Stromal cell of bone marrow (primary cell): ENCODE measurements at regions not wholly inside any gene's neighbourhood (a gene's known extent, or its start where the extent isn't known, plus 50 kb on each side); places are given as distances from the start of the nearest gene placed in this dataset.

Experiments used
- DNase-seq: peaks from one replicate; pipeline ENCODE4 v3.0.0-alpha.2; 2012; ENCODE audit warnings: low read depth

DNA sequence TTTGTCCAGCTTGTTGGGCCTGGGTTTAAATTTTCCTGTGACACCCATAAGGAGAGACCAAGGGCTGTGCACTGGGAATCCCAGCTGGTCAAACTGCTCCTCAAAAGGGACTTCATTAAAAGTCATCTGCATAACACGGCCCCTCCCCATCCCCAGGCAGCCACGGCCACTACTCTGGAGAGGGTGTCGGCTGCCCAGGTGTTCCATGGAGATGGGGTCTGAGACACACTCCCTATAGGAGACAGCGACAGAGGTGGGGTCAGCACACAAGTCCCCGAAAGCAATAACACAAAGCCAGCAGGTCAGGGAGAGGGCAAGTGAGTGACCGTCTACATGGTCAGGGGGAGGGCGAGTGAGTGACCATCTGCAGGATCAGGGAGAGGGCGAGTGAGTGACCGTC lies 75.6 kb upstream of the BCL11B start:
- no peak for DNase-seq

DNA sequence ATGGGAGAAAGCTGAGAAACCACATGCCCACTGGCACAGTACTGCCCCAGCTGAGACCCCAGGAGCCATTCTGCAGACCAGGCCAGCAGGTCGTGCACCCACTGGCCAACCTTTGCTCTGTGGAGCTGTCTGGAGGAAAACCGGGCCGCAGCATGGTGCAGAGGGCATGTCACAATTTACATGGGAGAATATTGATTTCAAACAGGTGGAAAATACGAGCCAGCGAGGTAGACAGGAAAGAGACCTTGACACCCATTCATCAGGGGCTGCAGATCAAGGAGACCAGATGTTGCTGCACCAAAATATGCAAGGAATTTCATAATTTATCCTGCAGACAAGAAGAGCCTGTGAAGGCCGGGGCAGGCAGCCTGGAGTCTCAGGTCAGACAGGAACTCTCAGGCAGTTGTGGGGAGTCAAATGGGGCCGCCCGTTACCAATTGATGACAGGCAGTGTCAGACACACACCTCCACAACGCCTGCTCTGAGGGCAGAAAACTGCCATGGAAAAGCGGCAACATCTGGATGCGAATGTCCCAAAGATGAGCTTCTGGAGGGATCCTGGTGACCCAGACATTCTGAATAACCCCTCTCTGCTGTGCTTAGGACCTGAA lies 74.6 kb upstream of the BCL11B start:
- DNase-seq: no peak

DNA sequence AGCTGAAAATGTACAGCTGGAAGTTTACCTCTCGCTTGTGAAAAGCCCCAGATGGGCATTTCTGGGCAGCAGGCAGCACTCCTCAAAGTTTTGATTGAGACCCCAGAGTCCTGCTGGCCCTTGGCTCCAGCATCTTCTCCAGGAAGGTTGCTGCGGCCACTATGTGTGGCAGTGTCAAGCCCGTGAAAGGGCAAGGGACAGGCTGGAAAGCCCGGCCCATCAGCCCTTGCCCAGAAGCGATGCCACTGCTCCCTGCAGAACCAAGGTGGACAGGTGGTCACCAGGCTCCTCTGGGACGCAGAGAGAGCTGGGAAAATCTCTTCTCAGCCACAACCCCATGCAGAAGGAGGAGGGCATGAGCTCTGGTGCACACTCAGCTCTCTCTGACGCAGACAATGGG lies 73.5 kb upstream of the BCL11B start:
- no peak for DNase-seq

DNA sequence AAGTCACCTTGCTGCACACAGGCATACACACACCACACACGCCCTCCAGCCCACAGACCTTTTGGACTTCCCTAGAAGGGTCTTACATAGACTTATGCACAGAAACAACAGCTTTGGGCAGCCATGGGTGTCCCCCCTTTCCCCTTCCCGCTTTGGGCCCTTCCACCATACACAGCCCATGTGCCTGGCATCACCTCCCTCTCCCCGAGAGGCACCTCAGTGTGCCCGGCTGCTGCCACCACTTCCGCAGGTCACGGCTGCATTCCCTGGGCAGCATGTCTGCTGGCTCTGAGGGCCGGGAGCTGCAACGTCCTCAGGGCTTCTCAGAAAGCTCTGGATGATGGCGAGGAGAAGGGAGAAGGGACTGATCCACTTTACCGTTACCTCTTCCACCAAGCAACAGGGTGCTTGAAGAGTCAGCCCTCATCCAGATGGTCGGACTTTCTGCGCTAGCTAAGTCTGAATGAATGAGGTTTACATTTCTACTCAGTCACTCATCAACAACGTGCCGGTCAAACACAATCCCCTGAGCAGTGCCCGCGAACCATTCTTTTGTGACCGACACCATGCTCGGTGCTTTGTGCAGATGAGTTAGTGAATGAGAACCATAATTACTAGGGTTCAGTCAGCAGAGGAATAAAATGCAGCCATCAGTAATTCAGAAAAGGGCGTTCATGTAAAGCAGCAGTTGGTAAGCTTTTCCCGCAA lies 72.2 kb upstream of the BCL11B start:
- DNase-seq: no peak

DNA sequence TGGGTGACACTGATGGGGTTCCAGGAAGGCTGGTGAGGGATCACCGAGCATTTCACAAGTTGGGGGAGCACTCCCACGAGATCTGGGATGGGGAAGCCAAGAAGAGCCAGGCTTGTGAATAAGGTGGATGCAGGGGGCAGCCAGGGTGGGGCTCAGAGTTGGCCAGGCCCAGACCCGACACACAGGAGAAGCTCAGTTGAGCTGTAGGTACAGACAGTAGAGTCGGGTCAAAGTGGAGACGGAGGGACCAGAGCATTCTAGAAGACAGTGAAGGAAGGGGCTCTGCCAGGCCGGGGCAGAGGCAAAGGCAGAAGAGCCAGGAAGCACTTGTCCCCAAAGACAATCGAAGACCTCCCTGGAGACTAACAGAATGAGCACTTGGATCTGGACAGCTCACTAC lies 70.9 kb upstream of the BCL11B start:
- no peak for DNase-seq

DNA sequence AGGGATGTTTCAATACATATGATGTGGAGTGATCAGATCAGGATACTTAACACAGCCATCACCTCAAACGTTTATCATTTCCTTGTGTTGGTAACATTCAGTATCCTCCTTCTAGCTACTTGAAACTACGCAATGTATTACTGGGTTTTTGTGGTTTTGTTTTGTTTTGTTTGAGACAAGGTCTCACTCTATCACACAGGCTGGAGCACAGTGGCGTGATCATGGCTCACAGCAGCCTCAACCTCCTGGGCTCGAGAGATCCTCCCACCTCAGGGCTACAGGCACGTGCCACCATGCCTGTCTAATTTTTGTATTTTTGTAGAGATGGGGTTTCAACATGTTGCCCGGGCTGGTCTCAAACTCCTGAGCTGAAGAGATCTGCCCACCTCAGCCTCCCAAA lies 70.2 kb upstream of the BCL11B start:
- DNase-seq: no peak

DNA sequence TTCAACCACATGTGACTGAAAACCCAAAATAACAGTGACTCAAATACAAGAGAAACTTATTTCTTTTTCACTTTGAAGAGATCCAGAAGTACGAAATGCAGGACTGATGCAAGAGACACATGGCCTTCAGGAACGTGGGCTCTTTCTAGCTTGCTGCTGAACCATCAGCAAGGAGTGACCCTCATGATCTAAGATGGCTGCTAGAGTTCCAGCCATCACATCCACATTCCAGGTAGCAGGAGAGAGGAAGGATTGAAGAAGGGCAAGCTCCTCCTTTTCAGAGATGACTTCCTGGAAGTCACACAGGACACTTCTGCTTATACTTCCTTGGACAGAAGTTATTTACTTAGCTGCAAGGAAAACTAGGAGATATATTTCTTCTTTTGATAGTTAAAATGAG lies 67.6 kb upstream of the BCL11B start:
- DNase-seq: no peak

DNA sequence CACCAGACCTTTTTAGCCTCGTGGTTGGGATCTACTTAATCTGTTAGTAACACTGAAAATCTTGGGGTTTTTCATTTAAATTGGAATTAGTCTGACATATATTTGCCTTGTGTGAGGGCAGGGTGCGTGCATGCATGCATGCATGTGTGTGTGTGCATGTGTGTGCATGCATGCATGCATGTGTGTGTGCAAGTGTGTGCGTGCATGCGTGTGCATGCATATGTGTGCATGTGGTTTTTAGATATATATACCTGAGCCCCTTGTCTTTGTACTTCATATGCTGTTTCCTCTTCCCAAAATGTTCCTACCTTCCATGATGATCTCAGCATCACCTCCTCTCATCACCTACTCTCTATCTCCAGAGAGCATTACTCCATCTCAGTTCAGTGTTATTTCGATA lies 66.3 kb upstream of the BCL11B start:
- DNase-seq: no peak

DNA sequence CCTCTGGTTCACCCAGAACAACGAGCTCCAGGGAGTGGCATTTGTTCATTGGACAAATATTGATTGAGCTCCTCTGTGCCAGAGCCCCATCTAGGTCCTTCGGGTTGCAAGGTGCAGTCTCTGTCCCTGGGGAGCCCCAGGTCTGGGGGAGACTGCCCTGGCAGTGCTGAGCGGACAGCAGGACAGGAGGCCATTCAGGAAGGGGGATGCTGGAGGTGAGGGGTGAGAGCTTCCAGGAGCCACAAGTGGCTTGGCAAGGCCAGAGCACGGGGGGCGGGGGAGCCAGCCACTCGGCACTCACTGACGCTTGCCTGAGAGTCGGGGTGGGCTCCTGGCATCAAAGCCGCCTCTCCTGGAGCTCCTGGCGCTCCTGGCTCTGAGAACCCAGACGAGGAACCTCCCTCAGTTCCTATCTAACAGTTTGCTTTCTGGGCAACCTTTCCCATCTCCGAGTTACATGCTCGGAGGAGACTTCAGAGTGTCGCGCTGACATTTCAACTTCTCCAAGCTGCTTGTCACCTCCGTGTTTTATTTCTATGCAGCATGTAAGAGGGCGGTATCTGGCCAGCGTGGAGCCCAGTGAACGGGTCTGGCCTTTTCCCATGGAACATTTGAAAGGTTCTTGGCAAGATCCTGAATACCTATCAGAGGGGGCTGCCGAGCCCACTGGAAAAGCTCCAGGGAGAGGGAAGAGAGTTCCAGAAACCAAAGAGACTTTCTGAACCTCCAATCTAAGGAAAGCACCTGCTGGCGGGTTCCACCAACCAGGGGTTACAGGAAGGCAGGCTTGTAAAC lies 62.0 kb upstream of the BCL11B start:
- DNase-seq: no peak

DNA sequence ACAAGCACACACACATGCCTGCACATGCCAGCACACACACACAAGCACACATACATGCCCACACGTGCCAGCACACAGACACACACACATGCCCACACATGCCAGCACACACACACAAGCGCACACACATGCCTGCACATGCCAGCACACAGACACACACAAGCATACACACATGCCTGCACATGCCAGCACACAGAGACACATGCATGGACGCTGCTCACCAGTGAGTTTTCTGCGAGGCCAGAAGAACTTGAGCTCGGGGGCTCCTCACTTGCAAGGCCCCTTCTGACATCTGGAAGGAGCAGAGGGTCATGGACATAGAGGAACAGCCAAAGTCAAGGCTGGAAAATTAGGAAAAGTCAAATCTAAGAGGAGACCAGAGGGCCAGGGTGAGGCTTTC lies 61.2 kb upstream of the BCL11B start:
- no peak for DNase-seq

DNA sequence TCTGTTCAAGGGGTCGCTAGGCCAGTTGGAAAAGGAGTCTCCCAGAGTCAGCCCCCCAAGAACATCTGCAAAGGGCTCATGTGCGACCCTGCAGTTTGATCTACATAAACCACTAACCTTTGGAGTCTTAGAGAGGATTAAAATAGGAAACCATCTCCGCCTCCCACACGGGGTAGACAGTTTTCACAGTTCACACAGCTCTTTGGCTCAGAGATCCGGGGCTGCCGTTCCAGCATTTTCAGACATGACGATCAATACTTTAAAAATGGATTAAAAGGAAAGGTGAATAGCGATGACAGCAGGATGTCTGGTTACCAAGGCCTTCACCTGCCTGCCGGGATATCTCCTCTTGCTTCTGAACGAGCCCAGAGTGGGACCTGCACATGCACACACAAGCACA lies 59.8 kb upstream of the BCL11B start:
- no peak for DNase-seq

DNA sequence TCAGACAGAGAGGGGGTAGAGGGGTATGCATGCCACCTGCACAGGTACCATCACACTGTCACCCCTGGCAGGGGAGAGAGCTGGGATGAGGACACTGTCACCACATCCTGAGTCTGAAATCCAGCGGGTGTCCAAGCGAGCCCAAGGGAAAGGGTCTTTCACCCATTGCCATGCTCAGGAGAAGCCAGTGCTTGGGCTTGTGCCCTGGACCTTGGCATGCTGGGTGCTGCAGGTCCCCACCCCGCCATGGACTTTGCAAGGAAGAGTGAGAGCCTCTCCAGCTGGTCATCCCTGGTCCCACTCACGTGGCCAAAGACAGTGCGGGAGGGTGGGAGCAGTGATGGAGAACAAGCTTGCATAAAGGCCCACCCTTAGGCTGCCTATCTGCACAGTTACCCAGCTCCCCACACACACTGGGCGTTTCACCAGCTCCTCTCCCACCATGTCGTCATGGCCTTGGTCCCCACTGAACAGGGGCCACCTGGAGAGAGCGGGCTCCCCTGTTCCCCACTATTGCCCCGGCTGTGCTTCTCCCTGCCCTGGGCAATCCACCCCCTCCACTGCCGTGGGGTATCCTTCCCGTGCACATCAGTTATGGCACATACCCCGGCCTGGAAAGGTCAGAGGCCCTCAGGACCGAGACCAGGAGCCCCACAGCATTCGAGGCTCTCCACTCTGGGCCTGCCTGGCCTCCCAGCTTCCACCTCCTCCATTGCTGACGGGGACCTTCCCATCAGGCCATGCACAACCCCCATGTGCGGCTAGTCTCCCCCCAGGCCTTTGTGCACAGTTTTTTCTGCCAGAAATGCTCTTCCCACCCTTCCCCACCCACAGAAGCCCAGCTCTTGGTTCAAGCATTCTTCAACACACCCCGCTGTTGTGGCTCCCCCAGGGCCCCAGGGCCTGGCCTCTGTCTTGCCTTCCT lies 58.6 kb upstream of the BCL11B start:
- no peak for DNase-seq

DNA sequence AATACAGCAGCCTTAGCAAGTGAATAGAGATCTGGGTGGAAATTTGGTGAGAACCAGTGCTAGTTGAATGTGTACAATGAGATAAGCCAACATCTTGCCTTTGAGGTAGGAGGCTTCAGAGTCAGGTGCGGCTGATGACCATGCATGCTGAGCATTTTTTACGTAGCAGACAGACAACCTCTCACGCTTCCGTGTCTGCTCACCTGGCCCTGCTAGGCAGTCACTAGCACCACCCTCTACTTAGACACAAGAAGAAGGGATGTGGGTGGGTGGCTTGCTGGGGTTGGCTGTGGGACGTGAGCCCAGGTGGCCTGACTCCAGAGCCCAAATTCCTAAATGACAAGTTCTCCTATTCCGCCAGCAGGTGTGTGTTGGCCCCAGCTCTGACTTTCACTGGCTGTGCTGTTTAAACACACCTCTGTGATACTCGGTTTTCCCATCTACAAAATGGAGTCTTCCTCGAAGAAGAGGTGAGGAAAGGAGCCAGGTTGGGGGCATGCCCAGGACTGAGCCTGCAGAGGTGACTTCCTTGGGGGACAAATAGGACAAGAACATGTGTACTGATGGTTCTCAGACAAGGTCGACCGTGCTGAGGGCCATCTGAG lies 57.8 kb upstream of the BCL11B start:
- no peak for DNase-seq

DNA sequence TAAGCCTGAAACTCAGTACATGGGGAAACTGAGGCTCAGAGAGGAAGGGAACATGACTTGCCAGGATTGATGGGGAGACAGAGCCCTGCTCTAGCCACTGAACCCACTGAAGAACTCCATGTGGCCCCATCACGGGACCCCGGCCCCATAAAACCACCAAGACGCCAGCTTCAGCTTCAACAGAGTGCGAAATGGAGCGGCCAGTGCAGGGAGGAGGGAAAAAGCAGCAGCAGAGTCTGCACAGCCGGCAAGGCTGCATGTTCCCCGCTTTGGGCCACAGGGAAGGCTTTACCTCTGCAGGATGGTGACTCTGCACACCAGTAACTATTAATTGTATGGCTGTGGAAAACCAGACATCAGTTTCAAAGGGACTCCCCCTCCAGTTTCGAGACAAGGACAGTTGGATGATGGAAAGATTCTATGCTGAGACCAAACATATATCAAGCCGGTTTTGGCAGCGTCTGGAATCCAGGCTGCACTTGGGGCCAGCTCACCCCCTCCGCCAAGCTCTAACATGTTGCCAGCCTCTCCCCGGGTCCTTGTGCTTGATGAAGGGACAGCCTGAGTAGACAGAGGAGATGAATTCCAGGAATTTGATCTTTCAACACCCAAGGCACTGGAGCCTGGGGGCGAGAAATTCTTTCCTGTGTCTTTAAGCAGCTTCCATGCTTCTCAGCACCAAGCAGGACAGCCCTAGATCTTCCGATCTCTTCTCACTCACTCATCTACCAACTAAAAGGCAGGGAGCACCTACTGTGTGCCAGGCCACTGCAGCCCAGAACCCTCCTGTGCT lies 55.7 kb upstream of the BCL11B start:
- DNase-seq: no peak

DNA sequence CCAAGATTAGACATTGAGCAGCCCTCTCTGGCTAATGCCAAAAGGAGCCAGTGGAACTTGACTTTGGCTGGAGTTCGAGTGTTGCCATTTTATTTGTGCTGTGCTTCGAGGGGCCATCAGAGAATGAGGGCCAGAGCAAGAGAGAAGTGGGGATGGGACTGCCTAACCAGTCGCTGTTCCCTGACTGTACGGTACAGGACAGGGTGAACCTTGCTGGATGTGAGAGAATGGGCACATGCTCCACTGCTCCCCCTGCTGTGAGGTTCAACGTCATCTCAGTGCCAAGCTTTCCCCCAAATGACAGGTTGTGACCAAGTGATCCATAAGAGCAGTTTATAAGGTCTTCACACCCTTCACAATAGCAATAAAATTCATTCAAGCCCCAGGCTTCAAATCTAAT lies 55.1 kb upstream of the BCL11B start:
- no peak for DNase-seq

DNA sequence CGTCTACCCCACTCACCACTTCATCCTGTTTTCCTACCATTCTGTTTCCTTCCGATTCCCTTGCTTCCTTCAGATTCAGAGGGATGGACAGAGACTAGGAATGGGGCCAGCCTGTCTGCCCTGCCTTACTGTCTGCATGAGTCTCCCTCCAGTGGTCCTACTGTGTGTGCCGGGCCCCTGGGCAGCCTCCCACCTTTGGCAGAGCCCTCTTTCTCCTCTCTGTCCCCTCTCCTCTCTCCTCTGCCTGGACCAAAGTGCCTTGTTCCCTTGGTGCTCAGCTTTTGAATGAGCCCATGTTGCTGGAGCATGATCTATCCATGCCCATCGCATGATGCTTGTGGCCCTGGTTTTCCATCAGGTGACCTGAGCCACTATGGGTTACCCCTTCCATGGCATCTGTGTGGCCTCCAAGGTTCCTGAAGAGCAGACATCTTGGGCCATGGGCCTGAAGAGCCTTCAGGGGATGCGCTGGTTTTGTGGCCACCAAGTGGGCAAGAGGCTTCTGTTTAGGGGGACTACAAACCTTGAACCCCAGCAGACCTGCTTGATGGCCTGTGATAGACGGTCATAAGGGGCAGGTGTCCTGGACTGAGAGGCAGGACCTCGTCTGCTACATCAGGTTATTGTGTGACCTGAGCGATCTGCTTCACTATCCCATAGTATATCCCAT lies 54.2 kb upstream of the BCL11B start:
- DNase-seq: no peak

DNA sequence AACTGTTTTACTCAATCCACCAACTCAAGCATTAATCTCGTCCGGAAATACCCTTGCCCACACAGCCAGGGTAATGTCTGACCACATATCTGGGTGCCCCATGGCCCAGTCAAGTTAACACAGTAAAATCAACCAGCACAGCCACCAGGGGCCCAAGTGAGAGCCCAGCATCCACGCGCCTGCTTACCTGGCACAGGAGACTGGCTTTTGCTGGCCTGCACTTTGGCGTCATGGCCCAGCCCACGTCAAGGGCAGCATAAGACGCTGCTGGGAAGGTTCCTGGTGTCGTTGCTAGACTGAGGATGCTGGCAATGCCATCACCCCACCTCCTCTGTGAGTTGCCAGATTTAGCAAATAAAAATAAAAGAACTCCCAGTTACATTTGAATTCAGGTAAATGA lies 53.6 kb upstream of the BCL11B start:
- DNase-seq: no peak

DNA sequence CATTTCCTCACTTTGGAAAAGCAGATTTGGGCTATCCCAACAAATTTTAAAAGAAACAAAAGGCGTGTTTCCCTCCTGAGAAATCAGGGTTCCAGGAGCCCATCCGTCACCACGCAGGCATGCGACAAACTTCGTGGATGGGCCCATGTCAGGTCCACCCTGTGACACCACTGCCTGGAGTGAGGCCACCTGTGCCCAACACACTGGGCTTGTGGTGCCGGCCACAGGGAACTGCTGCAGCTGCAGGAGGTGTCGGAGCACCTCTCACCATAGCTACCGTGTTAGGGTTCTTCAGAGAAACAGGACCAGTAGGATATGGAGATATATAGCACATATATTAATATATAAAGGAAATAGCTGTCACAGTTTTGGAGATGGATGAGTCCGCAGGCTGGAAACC lies 53.0 kb upstream of the BCL11B start:
- no peak for DNase-seq

DNA sequence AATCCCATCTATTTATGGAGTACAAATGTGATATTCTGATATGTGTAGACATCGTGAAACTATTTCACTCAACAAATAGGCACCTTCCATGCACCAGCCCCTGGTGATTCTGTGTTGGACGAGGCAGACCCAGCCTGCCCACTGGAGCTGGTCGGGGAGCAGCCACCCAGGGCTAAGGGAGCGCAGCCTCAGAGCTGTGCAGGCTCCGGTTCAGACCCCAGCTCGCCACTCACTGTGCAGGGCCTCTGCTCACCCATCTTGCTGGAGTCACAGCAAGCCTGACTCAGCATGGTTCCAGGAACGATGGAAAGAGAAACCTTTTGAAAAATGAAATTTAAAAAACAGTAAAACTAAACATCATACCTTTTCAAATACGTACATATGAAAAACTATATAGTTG lies 52.3 kb upstream of the BCL11B start:
- DNase-seq: no peak

DNA sequence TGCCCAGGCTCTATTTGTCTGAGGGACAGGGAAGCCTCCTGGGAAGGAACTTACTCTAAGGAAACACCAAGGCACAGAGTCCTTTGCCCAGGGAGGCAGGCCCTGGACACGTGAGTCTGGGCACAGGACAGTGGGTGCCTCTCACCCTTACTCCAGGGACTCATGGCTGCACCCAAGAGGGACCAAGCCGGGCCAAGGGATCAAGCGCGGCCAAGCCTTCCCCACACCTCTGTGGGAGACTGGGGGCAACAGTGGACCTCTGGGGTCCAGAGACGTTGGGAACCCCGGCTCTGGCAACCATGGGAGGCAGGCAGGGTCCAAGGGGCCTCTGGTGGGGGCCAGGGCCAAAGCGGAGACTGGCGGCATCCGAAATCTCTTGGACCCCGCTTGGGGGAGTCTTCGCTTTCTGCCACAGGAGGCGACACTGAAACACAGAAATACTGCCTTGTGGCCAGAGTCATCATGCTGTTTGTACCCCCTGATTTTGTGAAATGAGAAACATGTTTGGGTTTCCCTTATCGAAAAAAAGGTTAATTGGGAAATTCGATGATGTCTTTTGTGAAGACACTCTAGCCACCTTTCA lies 51.7 kb upstream of the BCL11B start:
- no peak for DNase-seq
